ENCODE measurements at regions not wholly inside any gene's neighbourhood (a gene's known extent, or its start where the extent isn't known, plus 50 kb on each side); places are given as distances from the start of the nearest gene placed in this dataset.

GRCh38 chr1:220991959-220992704 lies 112.9 kb downstream of the HLX start:
- no peak overlapping the region for H3K9ac ChIP-seq (ENCODE audit: control insufficient read depth, extremely low read depth, insufficient read depth, low read length)
- TF ChIP-seq CTCF (optimal IDR thresholded peaks at IDR 0.05 in 1 of 3, IDR thresholded peaks at IDR 0.05 in 1 of 3, conservative IDR thresholded peaks at IDR 0.05 in 1 of 3; ENCODE audit: extremely low read depth in 1 of 3, insufficient read depth in 2 of 3, low read length in 3 of 3), result no peak
- no peak for TF ChIP-seq EZH2 (IDR thresholded peaks at IDR 0.05; ENCODE audit: low read length)
- H3K4me2 ChIP-seq (ENCODE audit: control insufficient read depth, extremely low read depth, insufficient read depth, low read depth, low read length), result no peak overlapping the region
- no peak overlapping the region for H3K27ac ChIP-seq (ENCODE audit: control insufficient read depth, insufficient read depth, low read length)
- dilution Hi-C loops (cut with MboI; ENCODE audit: extremely low pct_ligation_motif_present, low sequenced_read_pairs), result no loop called here
- H3K36me3 ChIP-seq (ENCODE audit: control insufficient read depth in 2 of 2, extremely low read depth in 1 of 2, insufficient read depth in 2 of 2, low read length in 2 of 2), result no peaks in the 10 kb centered on the region
- no peaks in the 10 kb centered on the region for H3K4me1 ChIP-seq (ENCODE audit: control insufficient read depth, extremely low read depth, insufficient read depth, low read length)
- no peaks in the 10 kb centered on the region for H3K27me3 ChIP-seq (ENCODE audit: control insufficient read depth, extremely low read depth, insufficient read depth, low read length)
- no peaks in the 10 kb centered on the region for H3K9me3 ChIP-seq (ENCODE audit: control insufficient read depth, low read depth, low read length)
- no peaks in the 10 kb centered on the region for H4K20me1 ChIP-seq (ENCODE audit: control insufficient read depth, extremely low read depth, insufficient read depth, low read length)
- no peak overlapping the region for H3K4me3 ChIP-seq (ENCODE audit: control insufficient read depth in 2 of 3, extremely low read depth in 1 of 3, insufficient read depth in 2 of 3, low read depth in 1 of 3, low read length in 3 of 3)
- DNase-seq (ENCODE audit: low read depth, low spot score) (no peak), FAIRE-seq (no peak)
- no peaks in the 10 kb centered on the region for H3K79me2 ChIP-seq (ENCODE audit: control insufficient read depth, insufficient read depth, low read length)
- no peak overlapping the region for H2AFZ ChIP-seq (ENCODE audit: control insufficient read depth, low read length)
- no peaks in the 10 kb centered on the region for H3K9me1 ChIP-seq (ENCODE audit: control insufficient read depth, extremely low read depth, insufficient read depth, low read length)

GRCh38 chr1:220992705-220993052 lies 113.4 kb downstream of the HLX start:
- FAIRE-seq (no peak), DNase-seq (ENCODE audit: low read depth, low spot score) (no peak)
- Histone ChIP-seq H3K27me3 (ENCODE audit: control insufficient read depth, extremely low read depth, insufficient read depth, low read length) (no peaks in the 10 kb centered on the region), H3K36me3 (ENCODE audit: control insufficient read depth in 2 of 2, extremely low read depth in 1 of 2, insufficient read depth in 2 of 2, low read length in 2 of 2) (no peaks in the 10 kb centered on the region), H3K4me2 (ENCODE audit: control insufficient read depth, extremely low read depth, insufficient read depth, low read depth, low read length) (no peak overlapping the region), H3K27ac (ENCODE audit: control insufficient read depth, insufficient read depth, low read length) (no peak overlapping the region), H3K9me1 (ENCODE audit: control insufficient read depth, extremely low read depth, insufficient read depth, low read length) (no peaks in the 10 kb centered on the region), H4K20me1 (ENCODE audit: control insufficient read depth, extremely low read depth, insufficient read depth, low read length) (no peaks in the 10 kb centered on the region), H3K9me3 (ENCODE audit: control insufficient read depth, low read depth, low read length) (no peaks in the 10 kb centered on the region), H3K79me2 (ENCODE audit: control insufficient read depth, insufficient read depth, low read length) (no peaks in the 10 kb centered on the region), H3K4me3 (ENCODE audit: control insufficient read depth in 2 of 3, extremely low read depth in 1 of 3, insufficient read depth in 2 of 3, low read depth in 1 of 3, low read length in 3 of 3) (no peak overlapping the region), H3K9ac (ENCODE audit: control insufficient read depth, extremely low read depth, insufficient read depth, low read length) (no peak overlapping the region), H3K4me1 (ENCODE audit: control insufficient read depth, extremely low read depth, insufficient read depth, low read length) (no peaks in the 10 kb centered on the region), H2AFZ (ENCODE audit: control insufficient read depth, low read length) (no peak overlapping the region)
- dilution Hi-C loops (cut with MboI; ENCODE audit: extremely low pct_ligation_motif_present, low sequenced_read_pairs), result no loop called here
- TF ChIP-seq EZH2 (IDR thresholded peaks at IDR 0.05; ENCODE audit: low read length) (no peak), CTCF (optimal IDR thresholded peaks at IDR 0.05 in 1 of 3, IDR thresholded peaks at IDR 0.05 in 1 of 3, conservative IDR thresholded peaks at IDR 0.05 in 1 of 3; ENCODE audit: extremely low read depth in 1 of 3, insufficient read depth in 2 of 3, low read length in 3 of 3) (no peak)
